Dedifferentiated amniotic fluid mesenchymal stem cell (primary cell): ENCODE measurements at regions not wholly inside any gene's neighbourhood (a gene's known extent, or its start where the extent isn't known, plus 50 kb on each side); places are given as distances from the start of the nearest gene placed in this dataset.

Experiments used
- DNase-seq: peaks from one replicate; pipeline ENCODE4 v3.0.0-alpha.2; 2016; ENCODE audit errors: extremely low spot score

GRCh38 chr20:11447371-11448100 is 470.2 kb upstream of the BTBD3 start:
- no peak for DNase-seq

GRCh38 chr20:11448554-11448953 is 469.1 kb upstream of the BTBD3 start:
- DNase-seq: no peak

- no peak for DNase-seq
These were observed 465.9 kb upstream of the BTBD3 start for GRCh38 chr20:11451793-11452291.

- DNase-seq: no peak
These were observed 465.4 kb upstream of the BTBD3 start for GRCh38 chr20:11452326-11452725.

- no peak for DNase-seq
These were observed 464.3 kb upstream of the BTBD3 start for GRCh38 chr20:11453430-11453829.

- peak; percentile 48 for DNase-seq
These were observed 462.5 kb upstream of the BTBD3 start for GRCh38 chr20:11454966-11455799.

GRCh38 chr20:11457488-11457887 is 460.2 kb upstream of the BTBD3 start:
- no peak for DNase-seq

- DNase-seq: peak; percentile 72
These were observed 458.4 kb upstream of the BTBD3 start for GRCh38 chr20:11459090-11459890.

- DNase-seq: no peak
These were observed 450.3 kb upstream of the BTBD3 start for GRCh38 chr20:11467436-11467835.

GRCh38 chr20:11468880-11469279 is 448.8 kb upstream of the BTBD3 start:
- DNase-seq: no peak

GRCh38 chr20:11469795-11470435 is 447.8 kb upstream of the BTBD3 start:
- no peak for DNase-seq

GRCh38 chr20:11473983-11474382 is 443.7 kb upstream of the BTBD3 start:
- no peak for DNase-seq

- no peak for DNase-seq
These were observed 434.0 kb upstream of the BTBD3 start for GRCh38 chr20:11483697-11484096.

GRCh38 chr20:11484479-11484878 is 433.2 kb upstream of the BTBD3 start:
- no peak for DNase-seq

GRCh38 chr20:11492386-11492785 is 425.3 kb upstream of the BTBD3 start:
- no peak for DNase-seq

- no peak for DNase-seq
These were observed 424.8 kb upstream of the BTBD3 start for GRCh38 chr20:11492846-11493245.

- DNase-seq: no peak
These were observed 421.3 kb upstream of the BTBD3 start for GRCh38 chr20:11496380-11496779.

GRCh38 chr20:11497545-11497944 is 420.1 kb upstream of the BTBD3 start:
- no peak for DNase-seq

GRCh38 chr20:11499101-11499634 is 418.5 kb upstream of the BTBD3 start:
- DNase-seq: no peak

- DNase-seq: no peak
These were observed 415.6 kb upstream of the BTBD3 start for GRCh38 chr20:11502061-11502460.

GRCh38 chr20:11502671-11503070 is 415.0 kb upstream of the BTBD3 start:
- no peak for DNase-seq
